CD4-positive, alpha-beta T cell treated with Interferon gamma for 1 hour (primary cell): ENCODE measurements at regions not wholly inside any gene's neighbourhood (a gene's known extent, or its start where the extent isn't known, plus 50 kb on each side); places are given as distances from the start of the nearest gene placed in this dataset.

ENCODE experiments used
- DNase-seq: peaks from one replicate; pipeline ENCODE4 v3.0.0-alpha.2; 2020

GRCh38 chr3:5304789-5305683 lies 117.5 kb downstream of the EDEM1 start:
- DNase-seq: peak; percentile 21

- no peak for DNase-seq
Measured at GRCh38 chr3:5305684-5305989, 118.1 kb downstream of the EDEM1 start.

GRCh38 chr3:5309171-5309570 lies 121.7 kb downstream of the EDEM1 start:
- no peak for DNase-seq

GRCh38 chr3:5309602-5310001 lies 122.1 kb downstream of the EDEM1 start:
- no peak for DNase-seq

GRCh38 chr3:5310509-5310908 lies 123.0 kb downstream of the EDEM1 start:
- DNase-seq: no peak

- no peak for DNase-seq
Measured at GRCh38 chr3:5312290-5312689, 124.8 kb downstream of the EDEM1 start.

GRCh38 chr3:5314897-5315296 lies 127.4 kb downstream of the EDEM1 start:
- no peak for DNase-seq

- DNase-seq: no peak
Measured at GRCh38 chr3:5317557-5317956, 130.1 kb downstream of the EDEM1 start.

GRCh38 chr3:5319454-5319853 lies 131.9 kb downstream of the EDEM1 start:
- DNase-seq: no peak

- DNase-seq: no peak
Measured at GRCh38 chr3:5321666-5322340, 134.3 kb downstream of the EDEM1 start.

- no peak for DNase-seq
Measured at GRCh38 chr3:5324780-5325179, 137.3 kb downstream of the EDEM1 start.

GRCh38 chr3:5330152-5330810 lies 142.8 kb downstream of the EDEM1 start:
- DNase-seq: no peak

- no peak for DNase-seq
Measured at GRCh38 chr3:5331567-5332269, 144.2 kb downstream of the EDEM1 start.

GRCh38 chr3:5332270-5332956 lies 144.9 kb downstream of the EDEM1 start:
- DNase-seq: no peak

- DNase-seq: no peak
Measured at GRCh38 chr3:5339967-5340535, 152.5 kb downstream of the EDEM1 start.

- no peak for DNase-seq
Measured at GRCh38 chr3:5341610-5342009, 154.1 kb downstream of the EDEM1 start.

GRCh38 chr3:5343459-5343858 lies 156.0 kb downstream of the EDEM1 start:
- DNase-seq: no peak

- no peak for DNase-seq
Measured at GRCh38 chr3:5344707-5345106, 157.2 kb downstream of the EDEM1 start.

GRCh38 chr3:5347486-5347885 lies 160.0 kb downstream of the EDEM1 start:
- DNase-seq: no peak

- DNase-seq: no peak
Measured at GRCh38 chr3:5348229-5348902, 160.9 kb downstream of the EDEM1 start.

GRCh38 chr3:5349343-5349742 lies 161.8 kb downstream of the EDEM1 start:
- DNase-seq: no peak

GRCh38 chr3:5357089-5357488 lies 169.6 kb downstream of the EDEM1 start:
- no peak for DNase-seq
